Testis (tissue), 2 donors: ENCODE measurements at regions not wholly inside any gene's neighbourhood (a gene's known extent, or its start where the extent isn't known, plus 50 kb on each side); places are given as distances from the start of the nearest gene placed in this dataset.

ENCODE experiments used
- DNase-seq: peaks from one replicate; pipeline ENCODE4 v3.0.0-alpha.2; 2019
- H3K27ac ChIP-seq, 2 donors: fragments of 200-600 bp; sonication (generic); one replicate each; pipeline ENCODE4 v1.5.1; 2019
- H3K27me3 ChIP-seq: fragments of 200-600 bp; sonication (generic); one replicate; pipeline ENCODE4 v1.5.1; 2019
- H3K36me3 ChIP-seq: fragments of 200-600 bp; sonication (generic); one replicate; pipeline ENCODE4 v1.5.1; 2017; ENCODE audit warnings: low read depth; ENCODE audit errors: missing control alignments
- H3K4me1 ChIP-seq: fragments of 200-600 bp; sonication (generic); one replicate; pipeline ENCODE4 v1.5.1; 2019
- H3K4me3 ChIP-seq, 2 donors: fragments of 200-600 bp; sonication (generic); one replicate each; pipeline ENCODE4 v1.5.1; 2017 to 2019
- H3K9me3 ChIP-seq: fragments of 200-600 bp; sonication (generic); one replicate; pipeline ENCODE4 v1.5.1; 2017
- POLR2A ChIP-seq: fragments of 450-650 bp; IDR thresholded peaks from one replicate; pipeline ENCODE4 v1.6.1; 2017; ENCODE audit warnings: antibody characterized with exemption, mild to moderate bottlenecking, moderate library complexity
- WGBS, 2 donors: methylation state at CpG; one replicate each; pipeline ENCODE4 v1.1.5; 2018; 5-methylcytosine and 5-hydroxymethylcytosine counted together
- intact Hi-C: fragments of 100-400 bp; cut with DNase I; formaldehyde crosslinking; loops from one replicate; pipeline ENCODE4 v1.15.1; 2023; ENCODE audit warnings: low total_unique reads
- TF ChIP-seq, protein P1 (sequence below), 3 experiments: fragments of 450-650 bp in 2 of 3; fragments of 200-600 bp in 1 of 3; sonication (generic) in 1 of 3; IDR thresholded peaks; one replicate each; pipeline ENCODE4 v1.5.1; 2016 to 2019; ENCODE audit warnings: antibody characterized with exemption in 3 of 3, mild to moderate bottlenecking in 2 of 3, moderate library complexity in 1 of 3

DNA sequence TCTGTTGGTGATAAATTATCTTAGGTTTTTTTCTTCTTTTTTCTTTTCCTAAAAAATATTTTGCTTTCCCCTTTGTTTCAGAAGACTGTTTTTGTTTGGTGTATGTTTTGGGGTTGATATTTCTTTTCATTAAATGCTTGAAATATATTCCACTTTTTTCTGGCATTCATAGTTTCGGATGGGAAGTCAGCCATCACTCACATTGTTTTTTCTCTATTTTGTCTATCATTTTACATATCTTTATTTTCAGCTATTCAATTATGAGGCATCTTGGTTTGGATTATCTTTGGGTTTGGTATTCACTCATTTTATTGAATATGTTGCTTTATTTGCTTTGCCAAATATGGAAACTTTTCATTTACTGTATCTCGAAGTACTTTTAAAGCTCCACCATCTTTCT, 600.5 kb upstream of the EYS start:
- Histone ChIP-seq H3K4me1 (no peaks in the 10 kb centered on the region), H3K36me3 (no peaks in the 10 kb centered on the region), H3K27ac (no peak overlapping the region), H3K4me3 (no peak overlapping the region), H3K27me3 (no peaks in the 10 kb centered on the region), H3K9me3 (no peaks in the 10 kb centered on the region)
- intact Hi-C loops: no loop called here
- WGBS, 2 donors: 95 to 98% methylated on average over 2 of the region's 2 CpGs
- DNase-seq: no peak
- no peak for TF ChIP-seq POLR2A
- TF ChIP-seq, protein P1, sequence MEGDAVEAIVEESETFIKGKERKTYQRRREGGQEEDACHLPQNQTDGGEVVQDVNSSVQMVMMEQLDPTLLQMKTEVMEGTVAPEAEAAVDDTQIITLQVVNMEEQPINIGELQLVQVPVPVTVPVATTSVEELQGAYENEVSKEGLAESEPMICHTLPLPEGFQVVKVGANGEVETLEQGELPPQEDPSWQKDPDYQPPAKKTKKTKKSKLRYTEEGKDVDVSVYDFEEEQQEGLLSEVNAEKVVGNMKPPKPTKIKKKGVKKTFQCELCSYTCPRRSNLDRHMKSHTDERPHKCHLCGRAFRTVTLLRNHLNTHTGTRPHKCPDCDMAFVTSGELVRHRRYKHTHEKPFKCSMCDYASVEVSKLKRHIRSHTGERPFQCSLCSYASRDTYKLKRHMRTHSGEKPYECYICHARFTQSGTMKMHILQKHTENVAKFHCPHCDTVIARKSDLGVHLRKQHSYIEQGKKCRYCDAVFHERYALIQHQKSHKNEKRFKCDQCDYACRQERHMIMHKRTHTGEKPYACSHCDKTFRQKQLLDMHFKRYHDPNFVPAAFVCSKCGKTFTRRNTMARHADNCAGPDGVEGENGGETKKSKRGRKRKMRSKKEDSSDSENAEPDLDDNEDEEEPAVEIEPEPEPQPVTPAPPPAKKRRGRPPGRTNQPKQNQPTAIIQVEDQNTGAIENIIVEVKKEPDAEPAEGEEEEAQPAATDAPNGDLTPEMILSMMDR (IDR thresholded peaks at IDR 0.05): no peak

DNA sequence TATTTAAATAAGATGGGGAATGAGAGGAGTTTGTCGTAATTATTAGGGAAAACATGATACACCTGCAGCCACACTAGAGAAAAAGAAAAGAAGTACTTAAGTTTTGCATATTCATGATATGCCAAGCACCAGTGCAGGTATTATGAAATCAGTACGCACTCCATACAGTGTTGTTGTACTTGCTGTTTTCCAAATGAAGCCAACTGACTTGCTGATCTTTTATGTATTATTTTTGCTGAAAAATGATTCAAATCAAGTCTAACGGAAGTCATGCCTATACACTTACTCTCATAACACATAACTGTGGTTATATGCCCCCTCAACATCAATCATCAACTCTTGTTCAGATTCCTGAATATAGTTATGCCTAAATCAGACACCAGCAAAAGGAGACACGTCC, 584.9 kb upstream of the EYS start:
- intact Hi-C loops: no loop called here
- Histone ChIP-seq H3K4me3 (no peak overlapping the region), H3K36me3 (no peaks in the 10 kb centered on the region), H3K9me3 (no peaks in the 10 kb centered on the region), H3K27ac (no peak overlapping the region), H3K27me3 (no peaks in the 10 kb centered on the region), H3K4me1 (no peaks in the 10 kb centered on the region)
- TF ChIP-seq, protein P1 (IDR thresholded peaks at IDR 0.05): no peak
- no peak for TF ChIP-seq POLR2A
- DNase-seq: no peak
- WGBS, 2 donors: 81 to 89% methylated on average over 4 of the region's 4 CpGs

- Histone ChIP-seq H3K27ac (no peak overlapping the region), H3K36me3 (no peaks in the 10 kb centered on the region), H3K4me1 (no peaks in the 10 kb centered on the region), H3K27me3 (no peaks in the 10 kb centered on the region), H3K9me3 (no peaks in the 10 kb centered on the region), H3K4me3 (no peak overlapping the region)
- WGBS, 2 donors: 67 to 77% methylated on average over 2 of the region's 2 CpGs
- no peak for DNase-seq
- intact Hi-C loops: no loop called here
- TF ChIP-seq, protein P1 (IDR thresholded peaks at IDR 0.05): no peak
- TF ChIP-seq POLR2A: no peak
Measured at GRCh38 chr6:66289889-66290288, 582.9 kb upstream of the EYS start.

GRCh38 chr6:66278115-66278514, 571.1 kb upstream of the EYS start:
- intact Hi-C loops: no loop called here
- Histone ChIP-seq H3K27ac (no peak overlapping the region), H3K9me3 (no peaks in the 10 kb centered on the region), H3K36me3 (no peaks in the 10 kb centered on the region), H3K4me1 (no peaks in the 10 kb centered on the region), H3K4me3 (no peak overlapping the region), H3K27me3 (no peaks in the 10 kb centered on the region)
- DNase-seq: no peak
- no peak for TF ChIP-seq POLR2A
- TF ChIP-seq, protein P1 (IDR thresholded peaks at IDR 0.05): no peak

DNA sequence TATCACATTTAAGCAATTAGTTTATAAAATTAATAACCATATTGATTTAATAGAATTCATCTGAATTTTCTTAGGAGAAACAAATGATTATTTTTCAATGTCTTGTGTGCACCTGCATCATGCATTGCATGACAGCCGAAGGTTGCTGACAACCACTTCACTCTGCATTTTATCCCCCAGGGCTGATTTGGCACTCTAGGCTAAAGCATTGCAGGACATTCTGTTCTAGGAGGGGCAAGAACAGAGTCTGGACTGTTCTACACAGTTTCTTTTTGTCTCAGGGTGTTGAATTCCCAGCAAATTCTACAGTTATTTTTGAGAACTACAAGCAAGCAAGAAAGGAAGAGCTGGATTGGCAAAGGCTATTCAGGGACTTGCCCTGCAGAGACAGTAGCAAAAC, 570.4 kb upstream of the EYS start:
- intact Hi-C loops: no loop called here
- Histone ChIP-seq H3K9me3 (no peaks in the 10 kb centered on the region), H3K27me3 (no peaks in the 10 kb centered on the region), H3K36me3 (no peaks in the 10 kb centered on the region), H3K4me3 (no peak overlapping the region), H3K27ac (no peak overlapping the region), H3K4me1 (no peaks in the 10 kb centered on the region)
- TF ChIP-seq, protein P1 (IDR thresholded peaks at IDR 0.05): no peak
- no peak for TF ChIP-seq POLR2A
- WGBS, 2 donors: 47 to 61% methylated on average over 1 of the region's 1 CpG
- DNase-seq: no peak
